ENCODE measurements at regions not wholly inside any gene's neighbourhood (a gene's known extent, or its start where the extent isn't known, plus 50 kb on each side); places are given as distances from the start of the nearest gene placed in this dataset.
A peak's percentile ranks its signal among the peaks of the same experiment; 100 is the strongest.

DNA sequence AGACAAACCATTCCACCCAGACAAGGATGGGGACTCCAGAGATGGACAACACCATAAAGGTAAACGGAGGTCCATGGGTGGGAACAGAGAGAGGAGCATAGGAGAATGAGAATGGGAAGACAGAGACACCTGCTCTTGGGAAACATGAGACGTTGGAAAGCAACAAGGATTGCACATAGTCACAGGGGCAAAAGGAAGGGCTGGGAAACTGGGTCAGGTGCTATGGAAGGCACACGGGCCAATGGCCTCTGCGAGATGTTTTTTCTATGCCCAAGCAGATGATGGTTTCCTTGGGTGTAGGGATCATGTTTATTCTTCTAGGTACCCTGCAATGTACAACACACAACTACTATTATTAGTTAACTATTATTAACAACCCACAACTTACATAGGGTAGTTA, 143.6 kb upstream of the AGAP1 start:
- DNase-seq (ENCODE audit: low spot score) = no peak

DNA sequence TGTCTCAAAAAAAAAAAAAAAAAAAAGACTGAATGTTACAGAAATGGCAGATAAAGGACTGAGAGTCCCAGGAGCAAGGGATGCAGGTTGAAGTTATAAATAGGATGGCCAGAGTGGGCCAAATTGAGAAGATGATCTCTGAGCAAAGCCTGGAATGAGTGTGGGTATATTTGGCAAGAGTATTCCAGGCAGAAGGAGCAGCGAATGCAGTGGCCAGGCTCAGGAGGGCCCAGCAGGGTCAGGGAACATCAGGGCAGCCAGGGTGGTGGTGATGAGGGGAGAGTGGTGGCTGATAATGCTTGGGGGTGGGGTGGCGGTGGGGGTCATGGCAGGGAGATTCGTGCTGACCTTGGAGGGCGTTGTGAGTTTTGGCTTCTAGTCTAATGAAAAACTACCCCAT, 141.3 kb upstream of the AGAP1 start:
- no peak for DNase-seq (ENCODE audit: low spot score)

DNA sequence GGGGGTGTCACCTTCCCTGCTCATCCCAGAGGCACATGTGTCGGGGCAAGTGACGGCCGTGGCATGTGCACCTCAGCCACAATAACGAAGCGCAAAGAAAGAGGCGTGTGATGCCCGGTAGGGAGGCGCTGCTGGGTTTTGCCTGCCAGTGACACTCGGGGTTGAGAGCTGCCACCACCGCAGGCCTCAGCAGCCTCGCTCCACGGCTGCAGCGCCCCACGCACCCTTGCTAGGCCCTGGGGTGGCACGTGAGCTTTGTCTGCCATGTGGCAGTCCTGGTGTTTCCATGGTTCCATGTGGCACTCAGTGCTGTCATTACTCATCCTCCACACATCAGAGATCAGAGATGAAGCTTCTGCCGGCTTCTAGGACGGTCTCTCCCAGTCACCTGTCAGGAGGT, 136.0 kb upstream of the AGAP1 start:
- DNase-seq (ENCODE audit: low spot score) = no peak

DNA sequence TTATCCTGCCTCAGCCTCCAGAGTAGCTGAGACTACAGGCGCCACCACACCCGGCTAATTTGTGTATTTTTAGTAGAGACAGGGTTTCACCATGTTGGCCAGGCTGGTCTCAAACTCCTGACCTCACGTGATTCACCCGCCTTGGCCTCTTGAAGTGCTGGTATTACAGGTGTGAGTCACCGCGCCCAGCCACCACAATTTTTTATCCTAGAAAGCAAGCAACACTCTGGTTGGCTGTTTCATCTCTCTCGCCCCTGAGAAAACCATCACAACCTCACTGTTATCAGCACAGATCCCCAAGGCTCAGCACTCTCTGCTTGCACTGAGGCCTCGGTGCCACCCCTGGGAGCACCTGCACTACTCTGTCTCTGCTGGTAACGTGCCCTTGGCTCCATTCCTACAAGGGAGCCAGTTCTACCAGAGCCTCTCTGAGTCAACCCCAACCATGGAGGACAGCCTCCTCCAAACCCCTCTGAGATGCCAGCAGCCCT, 134.8 kb upstream of the AGAP1 start:
- DNase-seq (ENCODE audit: low spot score) = no peak

GRCh38 chr2:235360446-235360845, 133.4 kb upstream of the AGAP1 start:
- no peak for DNase-seq (ENCODE audit: low spot score)

DNA sequence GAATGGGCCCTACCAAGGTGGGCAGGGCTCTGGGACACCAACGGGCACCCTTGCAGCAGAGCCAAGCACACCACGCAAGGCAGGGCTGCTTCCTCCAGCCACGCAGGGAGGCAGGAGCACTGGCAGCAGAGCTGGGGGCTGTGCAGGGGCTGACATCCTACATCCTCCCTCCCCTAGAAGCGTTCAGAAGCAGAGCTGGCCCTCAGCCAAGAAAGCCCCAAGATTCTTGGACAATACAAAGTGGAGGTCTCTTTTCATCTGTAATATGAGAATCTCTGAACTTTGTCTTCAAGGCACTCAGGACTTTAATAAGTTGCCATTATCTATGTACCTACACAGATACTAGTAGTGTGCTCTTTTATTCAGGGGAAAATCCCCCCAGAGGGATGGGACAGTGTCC, 128.1 kb upstream of the AGAP1 start:
- DNase-seq (ENCODE audit: low spot score) = no peak

DNA sequence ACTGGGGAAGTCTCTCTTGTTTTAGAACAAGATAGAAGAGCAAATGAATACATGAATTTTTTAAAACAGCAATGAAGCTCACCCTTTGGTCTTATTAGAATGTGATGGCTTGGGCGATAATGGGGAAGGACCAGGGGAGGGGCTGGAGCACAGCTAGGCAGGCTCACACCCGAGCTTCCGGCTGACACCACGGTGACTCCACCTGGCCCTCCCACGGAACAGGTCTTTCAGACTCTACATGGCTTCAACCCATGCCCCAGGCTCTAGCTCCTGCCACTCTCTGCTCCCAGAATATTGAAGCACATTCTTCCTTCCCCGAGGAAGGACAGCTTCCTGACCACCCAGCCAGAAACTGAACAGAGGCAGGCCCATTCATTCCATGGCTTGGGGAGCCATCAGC, 127.5 kb upstream of the AGAP1 start:
- no peak for DNase-seq (ENCODE audit: low spot score)

- no peak for DNase-seq (ENCODE audit: low spot score)
Measured at GRCh38 chr2:235366807-235367206, 127.0 kb upstream of the AGAP1 start.

DNA sequence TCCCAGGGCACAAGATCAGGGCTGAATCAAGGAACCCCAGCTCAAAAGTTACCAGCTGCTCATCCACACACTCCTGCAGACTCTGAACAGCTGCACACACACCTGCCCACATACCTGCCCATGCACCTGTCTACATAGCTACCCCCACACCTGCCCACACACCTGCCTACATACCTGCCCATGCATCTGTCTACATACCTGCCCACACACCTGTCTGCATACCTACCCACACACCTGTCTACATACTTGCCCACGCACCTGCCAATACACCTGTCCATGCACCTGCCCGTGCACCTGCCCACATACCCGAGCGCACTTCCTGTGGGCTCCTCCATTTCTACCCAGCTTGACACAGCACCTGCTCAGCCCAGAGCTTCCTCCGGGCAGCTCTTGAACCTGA, 122.8 kb upstream of the AGAP1 start:
- DNase-seq (ENCODE audit: low spot score) = no peak

GRCh38 chr2:235373171-235373570, 120.7 kb upstream of the AGAP1 start:
- no peak for DNase-seq (ENCODE audit: low spot score)

- DNase-seq (ENCODE audit: low spot score) = no peak
Measured at GRCh38 chr2:235377176-235377575, 116.7 kb upstream of the AGAP1 start.

DNA sequence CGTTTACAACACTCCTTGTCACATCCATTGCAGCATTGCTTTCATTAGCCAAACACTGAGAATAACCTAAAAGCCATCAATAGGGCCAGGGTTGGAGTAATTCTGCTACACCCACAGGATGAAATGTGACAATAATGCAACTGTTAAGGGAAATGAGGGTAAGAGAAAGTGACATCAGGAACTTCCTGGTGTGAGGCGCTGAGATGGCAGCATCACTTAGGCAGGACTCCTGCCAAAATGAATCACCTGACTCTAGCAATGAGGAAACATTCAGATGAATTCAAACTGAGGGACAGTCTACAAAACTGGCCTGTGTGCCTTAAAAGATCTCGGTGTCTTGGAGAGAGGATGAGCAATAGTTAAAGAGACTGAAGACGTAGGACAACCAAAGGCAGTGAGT, 115.6 kb upstream of the AGAP1 start:
- DNase-seq (ENCODE audit: low spot score) = peak; percentile 67

DNA sequence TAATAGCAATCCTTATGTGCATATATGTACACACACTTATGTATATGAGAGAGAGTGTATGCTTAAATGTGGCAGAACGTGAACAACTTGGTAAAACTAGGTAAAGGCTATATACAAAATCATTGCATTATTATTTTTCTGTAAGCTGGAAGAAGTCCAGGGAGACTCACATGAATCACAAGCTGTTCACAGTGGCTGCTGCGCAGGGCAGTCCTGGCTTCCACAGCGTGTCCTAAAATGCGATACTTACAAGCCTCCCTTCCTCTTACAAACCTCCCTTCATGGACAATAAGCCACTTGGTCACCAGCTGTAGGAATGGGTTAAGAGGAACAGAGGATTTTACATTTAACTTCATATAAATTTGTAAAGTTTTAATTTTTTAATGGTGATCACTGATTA, 114.9 kb upstream of the AGAP1 start:
- no peak for DNase-seq (ENCODE audit: low spot score)

DNA sequence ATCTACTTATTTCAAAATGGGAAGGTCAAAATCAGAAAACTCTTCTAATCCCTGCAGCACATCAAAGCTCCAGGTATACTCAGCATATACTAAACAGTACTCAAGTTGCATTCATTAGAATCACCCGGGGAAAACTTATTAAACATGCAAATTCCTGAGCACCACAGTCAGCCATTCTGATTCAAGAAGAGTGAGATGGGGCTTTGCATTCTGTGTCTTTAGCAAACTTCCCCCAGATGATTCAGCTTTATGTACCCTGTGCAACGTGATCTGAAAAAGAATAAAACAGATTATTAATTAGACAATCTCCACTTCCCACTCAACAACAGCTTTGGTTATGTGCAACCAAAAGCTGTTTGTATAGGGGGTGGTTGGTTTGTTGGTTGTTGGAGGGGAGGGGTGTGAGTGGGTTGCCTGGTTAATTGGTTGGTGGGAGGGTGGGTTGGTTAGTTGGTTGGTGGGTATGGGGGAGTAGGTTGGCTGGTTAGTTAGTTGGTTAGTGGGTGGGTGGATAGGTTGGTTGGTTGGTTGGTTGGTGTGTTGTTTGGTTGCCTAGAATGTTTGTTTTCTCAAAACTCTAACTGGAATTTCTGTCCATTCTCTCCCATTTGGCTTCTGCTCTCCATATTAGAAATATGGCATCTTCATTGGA, 112.5 kb upstream of the AGAP1 start:
- no peak for DNase-seq (ENCODE audit: low spot score)

DNA sequence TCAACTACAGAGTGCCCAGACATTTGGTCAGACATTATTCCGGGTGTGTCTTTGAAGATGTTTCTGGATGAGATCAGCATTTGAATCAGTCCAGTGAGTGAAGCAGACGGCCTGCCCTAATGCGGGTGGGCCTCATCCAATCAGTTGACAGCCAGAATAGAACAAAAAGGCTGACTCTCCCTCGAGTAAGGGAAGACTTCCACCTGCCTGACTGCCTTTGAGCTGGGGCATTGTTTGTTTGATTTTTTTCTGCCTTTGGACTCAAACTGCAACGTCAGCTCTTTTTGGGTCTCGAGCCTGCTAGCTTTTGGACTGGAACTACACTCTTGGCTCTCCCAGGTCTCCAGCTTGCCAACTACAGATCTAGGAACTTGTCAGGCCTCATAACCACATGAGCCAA, 111.7 kb upstream of the AGAP1 start:
- no peak for DNase-seq (ENCODE audit: low spot score)

DNA sequence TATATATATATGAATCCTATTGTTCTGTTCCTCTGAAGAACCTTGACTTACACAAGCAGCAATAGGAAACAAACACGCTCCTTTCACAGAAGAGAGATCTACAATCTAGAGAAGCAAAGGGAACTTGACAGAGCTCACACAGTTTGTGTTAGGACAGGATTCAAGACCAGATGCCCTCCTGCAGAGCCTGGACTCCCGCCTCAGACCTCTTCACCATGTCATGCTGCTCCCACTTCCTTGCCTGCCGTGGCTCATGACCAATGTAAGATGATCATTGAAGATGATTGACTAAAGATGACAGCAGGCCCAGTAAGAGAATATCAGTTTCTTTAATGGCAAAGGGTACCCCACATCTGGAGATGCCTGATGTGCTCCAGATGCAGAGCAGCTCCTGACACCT, 111.2 kb upstream of the AGAP1 start:
- no peak for DNase-seq (ENCODE audit: low spot score)

DNA sequence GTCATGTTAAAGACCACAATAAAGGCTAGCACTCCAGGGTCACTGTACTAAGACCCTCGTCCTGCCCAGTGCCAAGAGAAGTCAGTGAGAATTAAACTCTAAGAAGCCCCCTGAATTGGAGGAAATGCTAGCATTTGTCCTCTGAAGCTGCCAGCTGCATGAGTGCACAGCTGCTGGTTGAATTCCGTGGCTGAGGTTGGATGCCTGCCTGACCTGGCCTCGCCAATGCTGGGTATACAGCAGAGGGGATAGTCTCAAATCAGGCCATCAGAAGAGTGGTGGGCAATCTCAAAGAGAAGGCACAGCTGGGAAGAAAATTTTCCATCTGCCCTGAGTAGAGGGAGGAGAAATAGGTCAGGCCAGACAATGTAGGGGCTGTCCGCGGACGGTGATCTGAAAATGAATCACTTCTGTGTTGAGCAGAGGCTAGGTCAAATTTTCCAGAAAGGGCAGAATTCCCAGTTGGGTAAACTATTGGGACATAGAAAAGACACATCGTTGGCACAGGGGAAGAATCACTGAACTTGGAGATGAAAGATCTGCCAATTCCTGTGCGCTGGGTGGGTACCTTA, 110.5 kb upstream of the AGAP1 start:
- DNase-seq (ENCODE audit: low spot score) = no peak

- no peak for DNase-seq (ENCODE audit: low spot score)
Measured at GRCh38 chr2:235384624-235385023, 109.2 kb upstream of the AGAP1 start.

DNA sequence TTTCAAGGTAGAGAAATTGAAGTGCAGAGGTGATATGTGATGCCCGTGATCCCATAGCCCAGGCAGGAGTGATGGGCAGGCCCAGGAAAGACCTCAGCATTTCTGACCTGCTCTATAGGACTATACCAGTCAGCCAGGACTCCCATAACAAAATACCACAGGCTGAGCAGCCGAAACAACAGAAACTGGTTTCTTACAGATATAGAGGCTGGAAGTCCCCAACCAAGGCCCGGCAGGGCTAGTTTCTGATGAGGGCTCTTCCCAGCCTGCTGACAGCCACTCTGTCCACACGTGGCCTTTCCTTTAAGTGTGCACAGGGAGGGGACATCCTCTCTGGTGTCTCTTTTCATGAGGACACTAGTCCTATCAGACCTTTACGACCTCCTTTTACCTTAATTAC, 104.2 kb upstream of the AGAP1 start:
- no peak for DNase-seq (ENCODE audit: low spot score)

GRCh38 chr2:235390108-235390815, 103.6 kb upstream of the AGAP1 start:
- DNase-seq (ENCODE audit: low spot score) = peak; percentile 46

DNA sequence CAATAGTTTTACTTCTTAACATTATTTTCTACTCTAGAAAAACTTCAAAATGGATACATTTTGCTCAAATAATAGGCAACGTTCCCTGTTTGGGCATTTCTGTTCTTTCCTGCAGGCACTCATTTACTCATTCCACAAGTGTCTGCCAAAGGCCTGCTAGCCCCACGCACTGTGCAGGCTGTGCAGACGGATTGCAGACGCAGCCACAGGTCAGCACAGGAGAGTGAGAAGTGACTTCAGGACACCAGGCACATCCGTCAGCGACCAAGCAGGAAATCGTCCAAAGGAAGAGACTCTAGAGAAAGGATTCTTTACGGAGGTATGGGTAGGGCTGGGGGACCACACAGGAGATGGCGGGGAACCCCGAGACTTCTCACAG, 103.0 kb upstream of the AGAP1 start:
- DNase-seq (ENCODE audit: low spot score) = no peak

DNA sequence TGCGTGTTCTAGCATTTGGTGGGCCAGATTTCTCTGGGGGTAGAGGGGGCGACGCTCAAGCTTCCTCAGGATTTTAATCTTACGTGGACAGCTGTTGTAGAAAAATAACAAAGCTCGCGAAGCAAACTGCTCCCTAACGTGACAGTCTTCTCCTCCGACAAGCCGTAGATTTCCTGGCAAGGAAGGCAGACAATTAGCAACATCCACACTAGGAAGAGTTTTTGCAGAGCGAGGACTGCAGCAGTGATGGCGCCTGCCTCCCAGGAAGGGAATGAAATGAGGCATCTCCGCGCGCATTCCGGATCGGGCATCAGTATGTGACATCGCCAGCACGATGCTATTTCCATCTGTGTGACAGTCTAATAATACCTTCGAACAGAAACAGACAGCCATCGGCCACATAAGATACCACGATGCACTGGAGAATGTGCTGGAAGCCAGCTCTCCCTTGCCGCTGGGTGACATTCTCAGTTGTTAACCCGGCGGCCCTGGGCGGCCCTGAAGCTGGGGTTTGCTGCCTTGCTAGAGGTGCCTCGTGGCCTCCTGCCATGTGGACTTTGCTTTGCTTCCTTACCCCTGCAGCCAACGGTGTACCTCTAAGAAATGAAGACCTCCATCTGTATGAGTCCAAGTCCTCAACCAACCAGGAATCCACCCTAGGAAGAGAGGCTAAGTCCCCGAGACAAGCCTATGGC, 101.8 kb upstream of the AGAP1 start:
- DNase-seq (ENCODE audit: low spot score) = no peak

All from mucosa of gallbladder (tissue), 1 donor.